Hepatocyte (in vitro differentiated cells): ENCODE measurements at regions not wholly inside any gene's neighbourhood (a gene's known extent, or its start where the extent isn't known, plus 50 kb on each side); places are given as distances from the start of the nearest gene placed in this dataset.

Experiments used
- EZH2phosphoT487 ChIP-seq: fragments of 200-600 bp; sonication (generic); IDR thresholded peaks from one replicate; pipeline ENCODE4 v1.6.1; 2018; ENCODE audit warnings: antibody characterized with exemption, mild to moderate bottlenecking, low read depth, moderate library complexity; ENCODE audit not compliant: unreplicated experiment, severe bottlenecking
- TF ChIP-seq, protein P1 (sequence below): fragments of 200-600 bp; sonication (generic); IDR thresholded peaks from 2 replicates; pipeline ENCODE4 v1.5.1; 2016; ENCODE audit warnings: antibody characterized with exemption, mild to moderate bottlenecking; ENCODE audit not compliant: poor library complexity

- TF ChIP-seq, protein P1, sequence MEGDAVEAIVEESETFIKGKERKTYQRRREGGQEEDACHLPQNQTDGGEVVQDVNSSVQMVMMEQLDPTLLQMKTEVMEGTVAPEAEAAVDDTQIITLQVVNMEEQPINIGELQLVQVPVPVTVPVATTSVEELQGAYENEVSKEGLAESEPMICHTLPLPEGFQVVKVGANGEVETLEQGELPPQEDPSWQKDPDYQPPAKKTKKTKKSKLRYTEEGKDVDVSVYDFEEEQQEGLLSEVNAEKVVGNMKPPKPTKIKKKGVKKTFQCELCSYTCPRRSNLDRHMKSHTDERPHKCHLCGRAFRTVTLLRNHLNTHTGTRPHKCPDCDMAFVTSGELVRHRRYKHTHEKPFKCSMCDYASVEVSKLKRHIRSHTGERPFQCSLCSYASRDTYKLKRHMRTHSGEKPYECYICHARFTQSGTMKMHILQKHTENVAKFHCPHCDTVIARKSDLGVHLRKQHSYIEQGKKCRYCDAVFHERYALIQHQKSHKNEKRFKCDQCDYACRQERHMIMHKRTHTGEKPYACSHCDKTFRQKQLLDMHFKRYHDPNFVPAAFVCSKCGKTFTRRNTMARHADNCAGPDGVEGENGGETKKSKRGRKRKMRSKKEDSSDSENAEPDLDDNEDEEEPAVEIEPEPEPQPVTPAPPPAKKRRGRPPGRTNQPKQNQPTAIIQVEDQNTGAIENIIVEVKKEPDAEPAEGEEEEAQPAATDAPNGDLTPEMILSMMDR, result no peak
- no peak for TF ChIP-seq EZH2phosphoT487
Observed at GRCh38 chr3:152100491-152101132, 168.1 kb upstream of the MBNL1 start.
